Fibroblast of peridontal ligament (primary cell): ENCODE measurements at regions not wholly inside any gene's neighbourhood (a gene's known extent, or its start where the extent isn't known, plus 50 kb on each side); places are given as distances from the start of the nearest gene placed in this dataset.

Source experiments
- DNase-seq: peaks from one replicate; pipeline ENCODE4 v3.0.0-alpha.2; 2010; ENCODE audit errors: extremely low read depth

- no peak for DNase-seq
Observed at GRCh38 chr22:49604732-49605302, 222.9 kb downstream of the BRD1 start.

- DNase-seq, result no peak
Observed at GRCh38 chr22:49603016-49603415, 224.7 kb downstream of the BRD1 start.

- DNase-seq, result no peak
Observed at GRCh38 chr22:49602481-49602880, 225.2 kb downstream of the BRD1 start.

- DNase-seq, result no peak
Observed at GRCh38 chr22:49601614-49602321, 225.9 kb downstream of the BRD1 start.

GRCh38 chr22:49600891-49601431 is 226.7 kb downstream of the BRD1 start:
- DNase-seq, result no peak

- DNase-seq, result no peak
Observed at GRCh38 chr22:49600468-49600867, 227.2 kb downstream of the BRD1 start.

GRCh38 chr22:49599691-49600455 is 227.8 kb downstream of the BRD1 start:
- no peak for DNase-seq

GRCh38 chr22:49599039-49599438 is 228.6 kb downstream of the BRD1 start:
- DNase-seq, result no peak

GRCh38 chr22:49598338-49598737 is 229.3 kb downstream of the BRD1 start:
- DNase-seq, result no peak

GRCh38 chr22:49597428-49598039 is 230.1 kb downstream of the BRD1 start:
- DNase-seq, result no peak

GRCh38 chr22:49595465-49596078 is 232.1 kb downstream of the BRD1 start:
- no peak for DNase-seq

- DNase-seq, result no peak
Observed at GRCh38 chr22:49594078-49594477, 233.6 kb downstream of the BRD1 start.

- no peak for DNase-seq
Observed at GRCh38 chr22:49593509-49593908, 234.2 kb downstream of the BRD1 start.

- no peak for DNase-seq
Observed at GRCh38 chr22:49592780-49593501, 234.7 kb downstream of the BRD1 start.

GRCh38 chr22:49590851-49591445 is 236.7 kb downstream of the BRD1 start:
- no peak for DNase-seq

GRCh38 chr22:49590381-49590780 is 237.3 kb downstream of the BRD1 start:
- DNase-seq, result no peak

GRCh38 chr22:49589811-49590210 is 237.9 kb downstream of the BRD1 start:
- DNase-seq, result no peak

- no peak for DNase-seq
Observed at GRCh38 chr22:49589301-49589700, 238.4 kb downstream of the BRD1 start.

GRCh38 chr22:49588739-49589138 is 238.9 kb downstream of the BRD1 start:
- DNase-seq, result no peak

- DNase-seq, result no peak
Observed at GRCh38 chr22:49587987-49588386, 239.7 kb downstream of the BRD1 start.

GRCh38 chr22:49587421-49587820 is 240.3 kb downstream of the BRD1 start:
- DNase-seq, result no peak
